Spleen (tissue), 11 donors: ENCODE measurements at regions not wholly inside any gene's neighbourhood (a gene's known extent, or its start where the extent isn't known, plus 50 kb on each side); places are given as distances from the start of the nearest gene placed in this dataset.
"Not testable (repeated sequence)": the region's sequence is repeated elsewhere in the genome, so short reads cannot be mapped to it uniquely, and the experiment has no call there.

Experiments
- DNase-seq: peaks from one replicate; pipeline ENCODE4 v3.0.0-alpha.2; 2020
- H3K27ac ChIP-seq, 8 donors: fragments of 200-600 bp; sonication (generic) in 7 of 8; 1 replicate in 4 of 8; 2 replicates in 4 of 8; pipeline versions ENCODE4 v1.5.0 to v1.8.0; 2016 to 2021; ENCODE audit warnings: inconsistent platforms in 4 of 8, mild to moderate bottlenecking in 4 of 8, moderate library complexity in 1 of 8
- H3K27me3 ChIP-seq, 7 donors: fragments of 200-600 bp; sonication (generic) in 6 of 7; replicated peaks in 1 of 7; 1 replicate in 4 of 7; 2 replicates in 3 of 7; pipeline versions ENCODE4 v1.5.0 to v1.8.0; 2016 to 2021; ENCODE audit warnings: inconsistent platforms in 3 of 7, mild to moderate bottlenecking in 1 of 7
- H3K36me3 ChIP-seq, 6 donors: fragments of 200-600 bp; sonication (generic) in 5 of 6; 1 replicate in 4 of 6; 2 replicates in 2 of 6; pipeline versions ENCODE4 v1.5.0 to v1.8.0; 2016 to 2021; ENCODE audit warnings: inconsistent platforms in 2 of 6
- H3K4me1 ChIP-seq, 6 donors: fragments of 200-600 bp; sonication (generic) in 5 of 6; 1 replicate in 3 of 6; 2 replicates in 3 of 6; pipeline versions ENCODE4 v1.5.0 to v1.8.0; 2016 to 2021; ENCODE audit warnings: inconsistent platforms in 3 of 6
- H3K4me3 ChIP-seq, 8 donors: fragments of 200-600 bp; sonication (generic) in 7 of 8; 1 replicate in 4 of 8; 2 replicates in 4 of 8; pipeline versions ENCODE4 v1.5.0 to v1.8.0; 2016 to 2021; ENCODE audit warnings: inconsistent platforms in 4 of 8, mild to moderate bottlenecking in 4 of 8, moderate library complexity in 2 of 8
- H3K9me3 ChIP-seq, 8 donors: fragments of 200-600 bp; sonication (generic) in 7 of 8; 1 replicate in 4 of 8; 2 replicates in 4 of 8; pipeline versions ENCODE4 v1.5.0 to v1.8.0; 2016 to 2021; ENCODE audit warnings: inconsistent platforms in 4 of 8
- CTCF ChIP-seq, 11 experiments: fragments of 200-600 bp in 7 of 11; fragments of 450-650 bp in 4 of 11; sonication (generic) in 4 of 11; IDR thresholded peaks in 8 of 11; conservative IDR thresholded peaks in 3 of 11; 1 replicate in 7 of 11; 2 replicates in 4 of 11; pipeline versions ENCODE4 v1.4.0 to v1.8.0; 2016 to 2021; ENCODE audit warnings: antibody characterized with exemption in 11 of 11, inconsistent platforms in 4 of 11, mild to moderate bottlenecking in 1 of 11
- POLR2A ChIP-seq, 3 donors: fragments of 450-650 bp; IDR thresholded peaks; one replicate each; pipeline ENCODE4 v1.5.1; 2017; ENCODE audit warnings: antibody characterized with exemption in 3 of 3, mild to moderate bottlenecking in 1 of 3
- POLR2AphosphoS5 ChIP-seq, 3 donors: sonication (generic); formaldehyde crosslinking; IDR thresholded peaks; one replicate each; pipeline ENCODE4 v1.5.1; 2017; ENCODE audit warnings: antibody characterized with exemption in 3 of 3
- WGBS, 5 donors: extraction: QIAGEN DNeasy Blood & Tissue Kit in 3 of 5; methylation state at CpG; one replicate each; pipeline versions ENCODE4 v1.1.5 to v1.1.7; 2013 to 2018; 5-methylcytosine and 5-hydroxymethylcytosine counted together
- intact Hi-C: fragments of 100-400 bp; cut with DNase I; formaldehyde crosslinking; loops from one replicate; pipeline ENCODE4 v1.15.0; 2023; ENCODE audit warnings: low total_unique reads
- donor health status: healthy with polysubstance abuse.
- donor health status: DM: no; HTN: no; CAD: no; lungs with moderate emphysema.
- donor health status: DM: no; HTN: no; CAD: no.
- donor health status: Bipolar disorder and iron deficiency.
- donor health status: healthy.
- donor health status: DM: no; HTN: no; CAD: no.
- donor health status: DM: yes; HTN: yes; CAD: no.

GRCh38 chr6:802701-803100 is 109.8 kb upstream of the EXOC2 start:
- DNase-seq: no peak
- Histone ChIP-seq H3K27ac (no peak overlapping the region), H3K36me3 (no peaks in the 10 kb centered on the region), H3K27me3 (peaks cover 0 to 20% (median 0%) of the 10 kb centered on the region in 7 donors), H3K4me3 (no peak overlapping the region), H3K4me1 (peaks cover 0 to under 1% (median 0%) of the 10 kb centered on the region in 6 donors), H3K9me3 (no peaks in the 10 kb centered on the region)
- WGBS, 5 donors: 69 to 82% (median 75%) methylated on average over 9 of the region's 9 CpGs
- intact Hi-C loops: loop anchor here (5.0 kb wide), 1 partner anchor 595 kb away; no protein-coding TSS in a partner anchor
- TF ChIP-seq POLR2AphosphoS5 (IDR thresholded peaks at IDR 0.05) (no peak), CTCF (IDR thresholded peaks at IDR 0.05 in 8 of 11, conservative IDR thresholded peaks at IDR 0.05 in 3 of 11) (no peak), POLR2A (IDR thresholded peaks at IDR 0.05) (no peak)

- WGBS, 5 donors: 81 to 84% (median 84%) methylated on average over 10 of the region's 10 CpGs
- H3K4me1 ChIP-seq, H3K36me3 ChIP-seq, H3K4me3 ChIP-seq, H3K9me3 ChIP-seq, DNase-seq, H3K27ac ChIP-seq: not testable (repeated sequence)
- peaks cover 0 to 24% (median 2%) of the 10 kb centered on the region in 7 donors for H3K27me3 ChIP-seq
- intact Hi-C loops: loop anchor here (5.0 kb wide), 1 partner anchor 595 kb away; no protein-coding TSS in a partner anchor
These were observed 109.3 kb upstream of the EXOC2 start for GRCh38 chr6:802223-802622.

GRCh38 chr6:799769-800168 is 106.8 kb upstream of the EXOC2 start:
- 60 to 81% (median 72%) methylated on average over 6 of the region's 6 CpGs for whole genome bisulfite sequencing, 5 donors
- TF ChIP-seq CTCF (IDR thresholded peaks at IDR 0.05 in 8 of 11, conservative IDR thresholded peaks at IDR 0.05 in 3 of 11): no peak
- TF ChIP-seq POLR2A (IDR thresholded peaks at IDR 0.05): no peak
- no peak for TF ChIP-seq POLR2AphosphoS5 (IDR thresholded peaks at IDR 0.05)
- Histone ChIP-seq H3K4me1 (peaks cover 0 to 4% (median 0%) of the 10 kb centered on the region in 6 donors), H3K4me3 (no peak overlapping the region), H3K9me3 (no peaks in the 10 kb centered on the region), H3K36me3 (no peaks in the 10 kb centered on the region), H3K27ac (no peak overlapping the region), H3K27me3 (peaks cover 0 to 48% (median 10%) of the 10 kb centered on the region in 7 donors)
- no peak for DNase-seq
- intact Hi-C loops: loop anchor here (5.0 to 10.0 kb wide), 3 partner anchors 515 to 598 kb away; partner anchors contain the start of gene FOXQ1

GRCh38 chr6:797479-798077 is 104.6 kb upstream of the EXOC2 start:
- 10 to 22% (median 11%) methylated on average over 5 of the region's 5 CpGs for WGBS, 5 donors
- peaks cover 0 to 70% (median 21%) of the 10 kb centered on the region in 7 donors for H3K27me3 ChIP-seq
- no peaks in the 10 kb centered on the region for H3K36me3 ChIP-seq
- H3K4me1 ChIP-seq: peaks cover 0 to 4% (median 0%) of the 10 kb centered on the region in 6 donors
- H3K27ac ChIP-seq: no peak overlapping the region
- TF ChIP-seq CTCF (IDR thresholded peaks at IDR 0.05 in 8 of 11, conservative IDR thresholded peaks at IDR 0.05 in 3 of 11) (peak; percentile 42 to 76 (median 68)), POLR2AphosphoS5 (IDR thresholded peaks at IDR 0.05) (no peak)
- no peaks in the 10 kb centered on the region for H3K9me3 ChIP-seq
- intact Hi-C loops: loop anchor here (5.0 to 10.0 kb wide), 2 partner anchors 517 to 585 kb away; partner anchors contain the start of gene FOXQ1
- no peak for DNase-seq
- no peak overlapping the region for H3K4me3 ChIP-seq
